HK-2 (cell line): ENCODE measurements at regions not wholly inside any gene's neighbourhood (a gene's known extent, or its start where the extent isn't known, plus 50 kb on each side); places are given as distances from the start of the nearest gene placed in this dataset.
"Not testable (repeated sequence)": the region's sequence is repeated elsewhere in the genome, so short reads cannot be mapped to it uniquely, and the experiment has no call there.

Experiments
- DNase-seq: peaks from one replicate; pipeline ENCODE4 v3.0.0-alpha.2; 2018; ENCODE audit not compliant: unreplicated experiment

- DNase-seq, result not testable (repeated sequence)
These were observed 79.8 kb downstream of the LGALS9B start for GRCh38 chr17:20387549-20387948.

DNA sequence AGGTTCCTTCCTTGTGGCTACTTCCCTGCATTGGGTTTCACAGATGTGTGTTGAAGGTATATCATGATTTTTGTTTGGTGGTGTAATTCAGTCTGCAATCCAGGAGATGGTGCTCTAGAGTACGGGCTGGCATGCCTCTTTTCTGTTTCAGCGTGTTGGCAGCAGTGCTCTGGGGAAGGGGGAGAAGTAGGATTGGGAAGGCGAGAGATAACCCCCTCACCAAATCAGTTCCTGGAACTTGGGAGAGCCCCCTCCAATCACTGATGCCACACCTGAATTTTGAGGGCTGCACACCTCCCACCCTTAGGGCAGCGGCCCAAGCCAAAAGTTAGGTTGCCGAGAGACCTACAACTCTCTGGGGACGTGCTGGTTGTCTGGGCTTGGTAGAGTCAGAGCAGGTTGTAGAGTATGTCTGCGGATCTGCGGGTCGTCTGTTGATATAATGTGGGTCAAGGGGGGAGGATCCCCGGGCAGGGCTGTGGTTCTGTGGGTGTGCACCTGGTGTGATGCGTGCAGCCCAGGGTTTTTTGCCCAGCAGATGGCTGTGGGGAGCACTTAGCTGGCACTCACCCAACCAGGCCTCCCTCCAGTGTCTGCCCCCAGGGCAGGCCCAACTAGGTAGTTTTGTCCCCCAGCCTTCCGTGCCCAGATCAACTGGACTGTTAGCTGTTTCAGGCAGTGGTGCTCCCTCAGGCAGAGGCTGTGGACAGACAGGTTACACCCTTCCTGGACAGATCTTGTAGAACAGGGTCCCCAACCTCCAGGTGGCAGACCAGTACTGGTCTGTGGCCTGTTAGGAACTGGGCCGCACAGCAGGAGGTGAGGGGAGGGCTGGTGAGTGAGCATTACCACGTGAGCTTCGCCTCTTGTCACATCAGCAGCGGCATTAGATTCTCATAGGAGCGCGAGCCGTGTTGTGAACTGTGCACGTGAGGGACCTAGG is 85.7 kb downstream of the LGALS9B start:
- peak; percentile 17 for DNase-seq

DNA sequence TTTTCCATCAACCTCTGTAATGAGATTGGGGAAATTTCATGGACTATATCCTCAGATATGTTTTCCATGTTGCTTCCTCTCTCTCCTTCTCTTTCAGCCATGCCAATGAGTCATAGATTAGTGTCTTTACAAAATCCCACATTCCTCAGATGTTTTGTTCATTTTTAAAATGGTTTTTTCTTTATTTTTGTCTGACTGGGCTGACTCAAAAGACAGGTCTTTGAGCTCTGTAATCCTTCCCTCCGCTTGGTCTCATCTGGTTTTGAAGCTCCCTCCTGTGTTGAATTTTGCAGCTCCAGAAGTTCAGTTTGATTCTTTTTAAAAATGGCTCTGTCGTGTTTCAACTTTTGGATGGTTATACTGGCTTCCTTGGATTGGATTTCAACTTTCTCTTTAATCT is 86.7 kb downstream of the LGALS9B start:
- not testable (repeated sequence) for DNase-seq

GRCh38 chr17:20379251-20379650 is 88.1 kb downstream of the LGALS9B start:
- DNase-seq, result not testable (repeated sequence)

- not testable (repeated sequence) for DNase-seq
These were observed 90.7 kb downstream of the LGALS9B start for GRCh38 chr17:20376642-20377041.

DNA sequence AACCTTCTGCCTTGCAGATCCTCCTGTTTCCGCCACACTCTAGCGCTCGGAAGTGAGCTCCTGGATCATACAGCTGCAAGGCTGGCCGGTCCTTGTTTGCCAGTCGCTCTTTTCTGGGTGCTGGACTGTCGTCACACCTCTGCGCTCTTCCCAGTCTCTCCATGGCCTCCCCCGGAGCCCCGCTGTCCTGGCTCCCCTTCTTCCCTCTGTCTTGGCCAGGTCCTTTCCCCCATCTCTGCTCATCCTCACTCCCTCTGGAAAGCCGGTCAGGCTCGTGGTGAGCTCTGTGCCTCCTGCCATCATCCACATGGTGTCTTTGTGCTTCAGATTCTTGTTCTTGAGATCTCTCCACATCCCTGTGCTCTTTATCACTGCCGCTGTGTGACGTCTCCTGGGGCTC is 91.6 kb downstream of the LGALS9B start:
- not testable (repeated sequence) for DNase-seq
